Mucosa of gallbladder (tissue), 1 donor: ENCODE measurements at regions not wholly inside any gene's neighbourhood (a gene's known extent, or its start where the extent isn't known, plus 50 kb on each side); places are given as distances from the start of the nearest gene placed in this dataset.
"Not testable (repeated sequence)": the region's sequence is repeated elsewhere in the genome, so short reads cannot be mapped to it uniquely, and the experiment has no call there.

Experiments
- DNase-seq: peaks from one replicate; pipeline ENCODE4 v3.0.0-alpha.2; 2020; ENCODE audit warnings: low spot score
- donor health status: DM: no; HTN: no; CAD: no.

- DNase-seq: no peak
These were observed 479.7 kb downstream of the KIF20B start for GRCh38 chr10:90180886-90181691.

- DNase-seq: no peak
These were observed 491.4 kb downstream of the KIF20B start for GRCh38 chr10:90192825-90193224.

- DNase-seq: no peak
These were observed 492.0 kb downstream of the KIF20B start for GRCh38 chr10:90193240-90193985.

GRCh38 chr10:90195288-90195840 lies 494.0 kb downstream of the KIF20B start:
- no peak for DNase-seq

GRCh38 chr10:90197766-90198165 lies 496.4 kb downstream of the KIF20B start:
- DNase-seq: no peak

GRCh38 chr10:90199093-90199492 lies 497.7 kb downstream of the KIF20B start:
- DNase-seq: no peak

GRCh38 chr10:90199513-90199912 lies 498.1 kb downstream of the KIF20B start:
- DNase-seq: no peak

DNA sequence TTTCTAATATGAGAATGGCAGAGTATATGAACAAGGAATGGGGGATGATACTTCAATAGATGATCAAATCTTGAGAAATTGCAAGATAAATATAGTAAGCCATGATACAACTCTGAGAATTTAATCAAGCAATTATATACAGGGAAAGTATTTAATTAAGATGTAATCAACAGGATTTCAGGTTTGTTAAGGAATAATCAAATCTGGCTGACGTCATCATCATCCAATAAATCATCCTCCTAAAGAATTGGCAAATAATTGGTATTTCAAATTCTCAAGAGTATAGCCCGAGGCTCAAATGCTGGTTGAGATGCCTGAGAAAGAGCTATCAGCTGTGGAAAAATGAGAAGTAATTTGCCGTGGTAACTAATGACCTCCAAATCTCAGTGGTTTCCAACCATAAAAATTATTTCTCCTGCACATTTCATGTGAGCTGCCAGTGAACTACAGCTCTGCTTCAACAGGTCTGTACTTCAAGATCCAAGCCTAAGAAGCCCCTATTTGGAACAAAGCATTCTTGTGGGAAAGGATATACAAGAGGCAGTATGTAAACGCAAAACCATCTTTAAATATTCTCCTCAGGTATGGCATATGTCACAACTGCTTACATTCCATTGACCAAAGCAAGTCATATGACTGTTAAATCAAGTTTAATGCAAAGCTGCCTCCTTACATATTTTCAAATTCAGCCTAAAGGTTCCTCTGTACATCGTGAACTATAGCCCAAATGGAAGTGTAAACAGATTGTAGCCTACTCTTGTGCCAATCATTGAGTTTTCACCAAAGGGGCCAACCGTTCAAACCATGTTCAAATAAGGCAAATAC lies 503.0 kb downstream of the KIF20B start:
- DNase-seq: no peak

- no peak for DNase-seq
These were observed 503.5 kb downstream of the KIF20B start for GRCh38 chr10:90204956-90205314.

DNA sequence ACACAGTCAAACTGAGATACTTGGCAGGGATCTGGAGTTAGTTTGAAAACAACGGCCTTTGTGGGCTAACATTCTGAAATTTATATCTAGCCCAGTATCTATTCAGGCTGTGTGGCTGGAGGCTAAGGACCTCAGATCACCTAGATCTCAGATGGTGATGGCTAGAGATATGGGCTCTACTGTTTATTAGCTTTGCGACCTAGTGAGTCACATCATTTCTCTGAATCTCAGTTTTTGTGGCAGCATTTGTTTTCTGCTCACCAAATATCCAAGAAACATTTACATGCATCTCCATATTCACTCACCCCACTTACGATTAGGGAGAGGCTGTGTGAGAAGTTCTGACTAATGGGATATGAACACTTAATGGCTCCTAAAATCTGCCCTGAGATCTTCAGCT lies 503.9 kb downstream of the KIF20B start:
- DNase-seq: no peak

DNA sequence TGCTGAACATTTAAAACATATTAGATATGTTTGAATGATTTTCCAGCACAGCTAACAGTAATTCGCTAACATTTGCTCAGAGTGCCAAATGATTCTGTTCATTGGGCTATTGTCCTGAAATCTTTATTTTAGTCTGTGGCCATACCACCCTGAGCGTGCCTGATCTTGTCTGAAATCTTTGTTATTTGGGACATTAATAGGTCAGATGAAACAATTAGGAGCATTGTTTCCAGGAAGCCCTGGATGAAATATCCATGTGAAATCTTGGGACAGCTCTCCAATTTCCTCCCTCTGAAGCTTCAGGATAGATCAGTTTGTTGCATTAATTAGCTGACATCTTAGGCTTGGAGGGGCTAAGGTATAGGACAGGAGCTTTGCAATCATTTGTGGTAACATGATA lies 512.0 kb downstream of the KIF20B start:
- DNase-seq: no peak

DNA sequence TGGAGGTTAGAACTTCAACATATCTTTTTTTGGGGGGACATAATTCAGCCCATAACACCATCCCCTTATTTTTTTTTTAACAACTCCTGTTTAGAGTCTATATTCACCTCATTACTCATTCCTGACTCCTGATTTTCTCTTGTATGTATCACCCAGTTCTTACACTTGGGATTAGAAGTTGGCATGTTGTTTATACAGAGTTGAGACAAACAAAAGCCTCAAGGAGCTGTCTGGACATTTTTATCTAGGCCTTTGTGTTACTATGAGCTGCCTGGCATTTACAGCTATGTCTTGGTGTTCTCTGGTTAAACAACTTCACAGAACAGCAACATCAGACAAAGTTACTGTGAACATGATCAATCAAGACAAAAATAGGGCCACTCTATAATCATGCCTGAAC lies 517.5 kb downstream of the KIF20B start:
- no peak for DNase-seq

GRCh38 chr10:90222372-90222771 lies 521.0 kb downstream of the KIF20B start:
- no peak for DNase-seq

DNA sequence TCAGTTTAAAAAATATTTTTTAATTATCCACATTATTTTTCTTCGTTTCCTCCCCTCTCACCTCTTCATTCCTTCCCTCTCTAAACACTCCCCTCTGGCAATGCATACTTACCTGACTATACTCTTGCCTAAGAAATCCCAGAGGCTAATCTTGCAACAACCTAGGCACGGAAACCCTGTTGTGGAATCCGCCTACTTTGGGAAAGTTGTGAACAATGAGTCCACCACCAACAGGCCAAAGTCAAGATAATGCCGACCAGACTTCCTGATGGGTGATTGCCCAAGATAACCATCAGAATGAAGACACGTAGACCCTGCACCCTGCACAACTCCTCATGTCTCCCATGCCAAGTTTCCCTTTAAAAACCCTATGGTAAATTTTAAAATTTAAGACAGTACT lies 521.5 kb downstream of the KIF20B start:
- no peak for DNase-seq

DNA sequence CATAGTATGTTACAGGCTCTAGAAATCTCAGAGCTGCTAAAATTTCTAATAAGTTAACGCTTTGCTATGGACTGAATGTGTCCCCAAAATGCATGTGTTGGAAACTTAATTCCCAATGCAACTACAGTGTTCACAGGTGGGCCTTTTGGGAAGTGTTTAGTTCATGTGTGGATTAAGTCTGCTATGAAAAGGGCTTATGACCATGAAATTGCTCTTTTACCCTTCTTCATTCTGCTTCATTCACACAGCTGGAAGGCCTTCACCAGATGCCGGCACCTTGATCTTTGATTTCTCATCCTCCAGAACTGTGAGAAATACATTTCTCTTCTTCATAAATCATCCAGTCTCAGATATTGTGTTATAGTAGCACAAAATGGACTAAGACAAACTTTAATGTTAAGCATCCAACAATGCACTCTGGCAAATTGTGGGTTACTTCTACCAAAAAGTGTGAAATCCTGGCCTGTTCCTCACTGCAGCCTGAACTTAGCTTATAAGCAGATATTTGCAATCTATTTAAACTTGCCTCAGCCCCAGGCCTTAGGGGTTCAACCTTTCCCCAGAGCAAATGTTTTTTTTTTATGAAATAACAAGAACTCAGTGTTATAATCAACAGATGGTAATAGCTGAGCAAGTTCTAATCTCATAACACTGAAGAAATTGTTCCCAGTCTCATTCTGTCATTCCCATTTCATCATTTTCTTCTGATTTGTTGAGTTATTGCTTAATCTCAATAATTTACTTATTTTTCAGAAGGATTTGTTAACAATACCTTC lies 523.6 kb downstream of the KIF20B start:
- DNase-seq: no peak

DNA sequence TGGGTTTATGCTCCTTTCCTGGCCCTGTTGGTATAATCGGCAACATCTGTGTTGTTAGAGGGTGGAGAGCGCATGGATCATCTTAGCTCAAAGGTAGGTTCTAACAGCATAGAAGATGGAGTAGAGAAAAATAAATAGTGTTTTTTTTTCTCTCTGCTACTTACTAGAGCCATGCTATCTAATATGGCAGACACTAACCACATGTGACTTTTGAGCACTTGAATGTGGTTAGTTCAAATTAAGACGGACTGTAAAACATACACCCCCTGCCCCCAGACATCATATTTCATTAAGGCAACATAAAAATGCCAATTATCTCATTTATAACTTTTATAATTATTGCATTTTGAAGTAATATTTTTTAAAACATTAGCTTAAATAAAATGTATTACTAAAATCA lies 525.1 kb downstream of the KIF20B start:
- no peak for DNase-seq

DNA sequence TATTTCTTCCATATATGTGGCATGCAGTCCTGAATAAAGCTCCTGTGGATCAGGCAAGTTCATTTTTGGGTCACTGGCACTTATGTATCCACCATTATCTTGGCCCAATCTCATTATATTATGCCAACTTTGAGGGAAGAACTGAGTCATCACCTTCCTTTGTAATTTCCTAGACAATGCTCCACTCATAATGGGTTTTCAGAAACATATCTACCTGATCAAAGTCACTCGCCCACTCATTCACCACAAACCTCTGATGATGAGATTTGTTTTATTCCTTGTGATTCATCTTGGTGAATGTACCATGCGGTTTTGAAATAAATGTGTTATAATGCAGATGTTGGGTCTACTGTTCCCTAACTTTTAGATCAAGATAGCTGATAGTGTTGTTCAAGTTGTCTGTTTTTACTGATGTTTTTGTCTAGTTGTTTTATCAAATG lies 525.8 kb downstream of the KIF20B start:
- DNase-seq: no peak

DNA sequence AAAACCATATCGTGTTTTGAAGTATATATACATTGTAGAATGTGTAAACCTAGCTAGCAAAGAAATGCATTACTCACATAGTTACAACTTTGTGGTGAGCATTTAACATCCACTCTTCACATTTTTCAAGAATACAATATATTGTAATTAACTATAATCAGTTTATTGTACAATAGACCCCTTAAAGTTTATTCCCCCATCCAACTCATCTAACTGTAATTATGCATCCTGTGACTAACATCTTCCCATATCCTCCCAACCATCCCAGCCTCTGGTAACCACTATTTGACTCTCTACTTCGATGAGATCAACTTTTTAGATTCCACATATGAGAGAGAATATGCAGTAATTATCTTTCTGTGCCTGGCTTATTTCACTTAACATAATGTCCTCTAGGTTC lies 526.4 kb downstream of the KIF20B start:
- DNase-seq: no peak

- no peak for DNase-seq
These were observed 528.1 kb downstream of the KIF20B start for GRCh38 chr10:90229486-90229885.

- DNase-seq: not testable (repeated sequence)
These were observed 532.4 kb downstream of the KIF20B start for GRCh38 chr10:90233805-90234204.

DNA sequence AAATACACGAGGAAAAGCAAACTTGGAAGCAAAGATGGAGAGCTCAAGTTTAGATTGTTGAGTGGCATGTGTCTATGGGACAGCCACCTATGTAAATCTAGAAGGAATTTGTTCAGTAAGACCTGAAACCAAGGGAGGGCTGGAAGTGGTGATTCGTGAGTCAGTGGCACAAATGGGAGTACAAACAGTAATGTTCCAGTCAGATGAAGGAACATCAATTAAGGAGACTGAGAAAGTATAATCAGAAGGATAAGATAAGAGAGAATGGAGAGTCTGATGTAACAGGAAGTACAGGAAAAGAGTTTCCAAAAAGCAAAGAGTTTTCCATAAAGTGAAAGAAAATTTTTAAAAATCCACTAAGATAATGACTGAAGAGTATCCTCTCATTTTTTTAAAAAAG lies 544.2 kb downstream of the KIF20B start:
- DNase-seq: no peak
